Epithelial cell of esophagus (primary cell): ENCODE measurements at regions not wholly inside any gene's neighbourhood (a gene's known extent, or its start where the extent isn't known, plus 50 kb on each side); places are given as distances from the start of the nearest gene placed in this dataset.

Experiments
- DNase-seq: peaks from one replicate; pipeline ENCODE4 v3.0.0; 2010; ENCODE audit warnings: low read depth
- H3K4me3 ChIP-seq: 2 replicates; pipeline ENCODE4 v1.5.1; 2011; ENCODE audit warnings: mild to moderate bottlenecking, low read length, control low read depth
- TF ChIP-seq, protein P1 (sequence below): IDR thresholded peaks from 2 replicates; pipeline ENCODE4 v1.5.1; 2011; ENCODE audit warnings: low read depth, mild to moderate bottlenecking, low read length, control low read depth, inconsistent platforms; ENCODE audit not compliant: insufficient read depth; ENCODE audit errors: missing control alignments

DNA sequence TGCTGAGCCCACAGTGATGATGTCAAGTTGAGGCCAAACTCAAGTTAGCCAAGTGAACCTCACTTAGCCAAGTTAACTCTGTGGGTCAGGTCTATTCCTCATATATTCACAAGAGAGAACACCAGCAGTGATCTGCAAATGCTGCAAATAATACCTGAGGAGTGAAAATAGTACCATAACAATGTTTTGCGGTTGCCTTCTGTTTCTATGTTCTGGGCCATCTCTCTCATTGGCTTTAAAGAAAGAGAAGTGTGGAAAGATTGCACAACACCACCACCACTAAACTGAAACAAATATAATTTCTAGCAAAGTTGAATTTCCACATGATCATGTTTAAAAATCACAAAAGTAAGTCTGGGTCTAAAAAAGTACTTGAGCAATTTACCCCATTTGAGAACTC, 211.1 kb upstream of the GALNT5 start:
- no peak for DNase-seq
- H3K4me3 ChIP-seq, result no peak overlapping the region
- TF ChIP-seq, protein P1, sequence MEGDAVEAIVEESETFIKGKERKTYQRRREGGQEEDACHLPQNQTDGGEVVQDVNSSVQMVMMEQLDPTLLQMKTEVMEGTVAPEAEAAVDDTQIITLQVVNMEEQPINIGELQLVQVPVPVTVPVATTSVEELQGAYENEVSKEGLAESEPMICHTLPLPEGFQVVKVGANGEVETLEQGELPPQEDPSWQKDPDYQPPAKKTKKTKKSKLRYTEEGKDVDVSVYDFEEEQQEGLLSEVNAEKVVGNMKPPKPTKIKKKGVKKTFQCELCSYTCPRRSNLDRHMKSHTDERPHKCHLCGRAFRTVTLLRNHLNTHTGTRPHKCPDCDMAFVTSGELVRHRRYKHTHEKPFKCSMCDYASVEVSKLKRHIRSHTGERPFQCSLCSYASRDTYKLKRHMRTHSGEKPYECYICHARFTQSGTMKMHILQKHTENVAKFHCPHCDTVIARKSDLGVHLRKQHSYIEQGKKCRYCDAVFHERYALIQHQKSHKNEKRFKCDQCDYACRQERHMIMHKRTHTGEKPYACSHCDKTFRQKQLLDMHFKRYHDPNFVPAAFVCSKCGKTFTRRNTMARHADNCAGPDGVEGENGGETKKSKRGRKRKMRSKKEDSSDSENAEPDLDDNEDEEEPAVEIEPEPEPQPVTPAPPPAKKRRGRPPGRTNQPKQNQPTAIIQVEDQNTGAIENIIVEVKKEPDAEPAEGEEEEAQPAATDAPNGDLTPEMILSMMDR, result no peak

DNA sequence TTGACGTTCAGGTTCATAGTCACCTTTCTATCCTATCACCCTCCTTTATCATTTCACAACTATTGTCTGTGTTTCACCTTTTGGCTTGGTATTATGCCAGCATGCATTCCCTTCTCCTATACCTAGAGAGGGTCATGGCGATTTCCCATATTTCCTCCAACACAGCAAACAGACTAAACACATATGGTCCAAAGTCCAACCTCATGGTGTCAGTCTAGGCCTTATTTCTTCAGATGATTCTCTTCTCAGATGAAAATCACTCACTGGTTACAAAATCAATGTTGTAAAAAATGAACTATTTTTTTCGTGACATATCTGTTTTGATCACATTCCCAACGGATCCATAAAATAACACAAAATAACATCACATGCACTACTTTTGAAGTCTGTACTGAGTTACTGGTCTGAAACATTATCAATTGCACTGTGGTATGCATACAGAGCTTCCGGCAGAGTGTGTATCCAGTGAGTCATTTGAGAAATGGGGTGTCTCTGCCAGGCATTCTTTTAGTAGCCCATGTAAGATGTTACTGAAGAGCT, 204.8 kb upstream of the GALNT5 start:
- TF ChIP-seq, protein P1, result no peak
- DNase-seq, result peak; percentile 70
- no peak overlapping the region for H3K4me3 ChIP-seq

DNA sequence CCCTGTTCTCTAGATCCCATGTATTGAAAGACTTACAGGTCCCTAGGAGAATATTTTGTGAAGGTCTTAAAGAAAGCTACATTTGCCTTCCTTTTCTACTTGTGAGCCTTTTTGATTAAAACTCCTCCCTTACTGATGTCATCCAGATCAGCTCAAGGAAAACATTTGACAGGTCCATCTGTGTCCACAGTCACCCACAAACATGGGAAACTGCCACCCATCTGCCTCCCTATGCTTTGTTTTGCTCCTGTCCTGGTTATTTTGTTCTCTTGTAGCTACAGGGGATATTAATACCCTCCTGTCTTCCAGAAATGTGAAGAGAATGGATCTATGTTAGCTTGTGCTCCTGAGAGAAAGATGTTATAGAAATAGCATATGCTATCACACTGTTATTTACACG, 203.6 kb upstream of the GALNT5 start:
- no peak overlapping the region for H3K4me3 ChIP-seq
- no peak for DNase-seq
- TF ChIP-seq, protein P1, result no peak

DNA sequence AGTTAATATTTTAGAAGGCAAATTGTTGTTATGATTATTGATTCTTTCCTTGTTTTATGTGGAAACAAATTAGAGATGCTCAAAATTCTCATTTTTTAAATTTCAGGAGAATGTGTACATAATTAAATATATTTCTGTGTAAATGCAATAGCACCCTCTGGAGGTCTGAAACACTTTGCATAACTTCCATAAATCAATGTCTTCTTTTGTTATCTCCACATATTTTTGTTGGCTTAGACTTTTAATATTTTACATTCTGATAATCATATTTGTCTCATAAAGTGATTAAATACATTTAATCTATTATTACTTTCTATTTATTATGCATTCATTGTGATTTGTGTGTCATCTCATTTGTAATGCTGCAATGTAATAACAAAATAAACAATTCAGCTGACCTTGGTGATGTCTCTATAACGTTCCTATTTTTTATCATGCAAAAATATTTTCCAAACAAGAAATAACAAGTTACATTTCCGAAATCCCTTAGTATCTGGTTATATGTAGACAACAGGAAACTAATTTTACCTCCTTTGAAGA, 201.8 kb upstream of the GALNT5 start:
- no peak overlapping the region for H3K4me3 ChIP-seq
- DNase-seq, result peak; percentile 53
- TF ChIP-seq, protein P1, result peak; percentile 49

DNA sequence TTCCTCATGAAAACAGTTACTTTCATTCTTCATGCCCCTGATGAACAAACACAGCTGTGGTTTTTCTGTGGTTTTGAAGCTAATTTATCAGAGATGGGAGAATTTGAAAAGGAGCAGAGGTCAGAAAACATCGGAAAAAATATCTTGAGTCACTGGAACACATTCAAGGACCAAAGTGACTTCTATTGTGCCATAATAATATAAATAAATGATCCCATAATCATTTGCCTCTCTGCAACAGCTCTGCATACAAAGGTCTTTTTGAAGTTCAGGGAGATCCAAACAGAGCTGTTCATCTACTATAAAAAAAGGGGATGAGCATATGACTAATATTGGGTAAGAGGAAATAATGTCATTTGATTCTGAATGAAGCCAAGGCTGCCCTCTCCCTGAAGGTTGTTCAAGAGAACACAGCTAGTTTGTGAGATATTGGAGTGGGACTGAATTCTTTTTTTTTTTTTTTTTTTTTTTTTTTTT, 201.3 kb upstream of the GALNT5 start:
- H3K4me3 ChIP-seq, result no peak overlapping the region
- peak; percentile 48 for DNase-seq
- TF ChIP-seq, protein P1, result no peak

DNA sequence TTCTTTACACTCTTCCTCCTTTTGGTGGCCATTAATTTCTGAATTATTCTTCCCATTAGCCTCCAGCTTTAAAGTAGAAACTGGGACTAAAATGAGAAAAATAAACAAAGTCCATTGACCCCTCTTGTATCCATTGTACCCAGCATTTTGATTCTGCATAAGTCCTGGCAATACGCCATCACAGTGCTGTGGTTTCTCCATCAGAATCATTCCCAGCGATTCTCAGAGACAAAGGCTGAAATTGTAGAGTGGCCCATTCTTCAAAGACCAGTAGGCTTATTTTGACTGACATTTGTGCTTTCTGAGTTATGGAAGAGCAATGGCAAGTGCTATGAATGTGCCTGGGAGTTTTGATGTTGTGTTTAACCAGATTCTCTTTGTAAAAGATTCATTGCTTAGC, 199.3 kb upstream of the GALNT5 start:
- H3K4me3 ChIP-seq, result no peak overlapping the region
- TF ChIP-seq, protein P1, result no peak
- no peak for DNase-seq

DNA sequence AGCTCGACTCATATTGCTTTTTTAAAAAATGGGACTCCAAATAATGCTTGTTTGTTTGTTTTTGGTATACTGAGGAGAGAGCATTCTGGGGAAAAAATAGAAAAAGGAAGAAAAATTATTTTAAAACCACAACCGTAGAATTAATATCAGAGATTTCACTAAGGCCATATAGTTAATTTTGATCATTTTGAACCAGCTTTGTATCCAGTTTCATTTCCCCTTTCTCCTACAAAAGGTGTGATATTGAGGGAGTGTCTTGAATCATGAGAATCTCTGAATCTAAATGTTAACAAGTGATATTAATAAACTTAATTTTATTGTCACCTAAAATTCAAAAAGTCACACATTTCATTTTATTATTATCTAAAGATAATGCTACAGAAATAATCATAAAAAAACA, 198.5 kb upstream of the GALNT5 start:
- TF ChIP-seq, protein P1, result no peak
- DNase-seq, result no peak
- H3K4me3 ChIP-seq, result no peak overlapping the region
